ENCODE measurements at regions not wholly inside any gene's neighbourhood (a gene's known extent, or its start where the extent isn't known, plus 50 kb on each side); places are given as distances from the start of the nearest gene placed in this dataset.

- H2BK15ac ChIP-seq (ENCODE audit: low read depth, low read length) = no peak overlapping the region
- H4K8ac ChIP-seq (replicated peaks; ENCODE audit: insufficient read length, low read depth, low read length) = no peak overlapping the region
- no peak overlapping the region for H3K27ac ChIP-seq (ENCODE audit: insufficient read length, low read depth, low read length)
- Mint-ChIP-seq H3K9me3 (no peaks in the 10 kb centered on the region; a peak in 1 of 5 replicates), H3K27me3 (ENCODE audit: low read depth) (no peaks in the 10 kb centered on the region), H3K27ac (no peak overlapping the region), H3K4me3 (no peak overlapping the region), H3K4me1 (no peaks in the 10 kb centered on the region), H3K36me3 (ENCODE audit: insufficient read depth in 1 of 3, low read depth in 3 of 3) (no peaks in the 10 kb centered on the region)
- no peak overlapping the region for H3K56ac ChIP-seq (ENCODE audit: insufficient read length, low read depth, low read length)
- H3K23ac ChIP-seq (ENCODE audit: insufficient read length, low read depth, low read length) = no peak overlapping the region
- H2AFZ ChIP-seq (ENCODE audit: low read length) = no peak overlapping the region
- no peak overlapping the region for H3T11ph ChIP-seq (ENCODE audit: low read length)
- H3K18ac ChIP-seq (ENCODE audit: insufficient read length, low read depth, low read length) = no peak overlapping the region
- H2BK12ac ChIP-seq (ENCODE audit: insufficient read length, low read depth, low read length) = no peak overlapping the region
- no peaks in the 10 kb centered on the region for H3K23me2 ChIP-seq (ENCODE audit: insufficient read length, low read depth, low read length, poor library complexity, severe bottlenecking)
- H3K79me1 ChIP-seq (ENCODE audit: insufficient read depth, low read depth, low read length, poor library complexity, severe bottlenecking) = no peaks in the 10 kb centered on the region
- no peak overlapping the region for H2BK5ac ChIP-seq (ENCODE audit: insufficient read length, low read length)
- no peak overlapping the region for H4K91ac ChIP-seq (ENCODE audit: insufficient read length, low read depth, low read length)
- no peaks in the 10 kb centered on the region for H3K4me1 ChIP-seq (ENCODE audit: insufficient read depth, low read length)
- no peak overlapping the region for H4K5ac ChIP-seq (ENCODE audit: insufficient read length, low read depth, low read length)
- no peaks in the 10 kb centered on the region for H4K20me1 ChIP-seq (ENCODE audit: control insufficient read depth, insufficient read depth, insufficient read length)
- no peak overlapping the region for H3K4me2 ChIP-seq (ENCODE audit: insufficient read depth, insufficient read length, low read length)
- H3K14ac ChIP-seq (ENCODE audit: insufficient read depth, low read length) = no peak overlapping the region
- DNase-seq = no peak
- H2BK20ac ChIP-seq (ENCODE audit: low read depth, low read length, poor library complexity, severe bottlenecking) = no peak overlapping the region
- no peak for TF ChIP-seq CTCF (conservative IDR thresholded peaks at IDR 0.05)
- no peak overlapping the region for H2BK120ac ChIP-seq (ENCODE audit: low read depth, low read length, poor library complexity, severe bottlenecking)
- no peaks in the 10 kb centered on the region for H3K79me2 ChIP-seq (ENCODE audit: insufficient read depth, low read length)
- H2AK5ac ChIP-seq (ENCODE audit: insufficient read length, low read length) = no peak overlapping the region
- H3K9ac ChIP-seq (ENCODE audit: extremely low read depth, insufficient read length, low read length) = no peak overlapping the region
- no peaks in the 10 kb centered on the region for H3K9me3 ChIP-seq (ENCODE audit: control insufficient read depth, low read depth, low read length)
- WGBS (ENCODE audit: extremely low coverage, insufficient read length, low lambda C conversion rate) = no CpG with 5 or more reads among the region's 2 CpGs
- no peaks in the 10 kb centered on the region for H3K27me3 ChIP-seq (ENCODE audit: insufficient read depth, low read length)
- no peak overlapping the region for H3K4ac ChIP-seq (ENCODE audit: low read depth, low read length)
These were observed 414.9 kb upstream of the PTCHD4 start for GRCh38 chr6:48525849-48526248.

Measured in H9 (cell line).